Skin epidermis (tissue), 12 donors: ENCODE measurements at regions not wholly inside any gene's neighbourhood (a gene's known extent, or its start where the extent isn't known, plus 50 kb on each side); places are given as distances from the start of the nearest gene placed in this dataset.

ENCODE experiments used
- H3K27ac ChIP-seq, 21 experiments: fragments of 200-600 bp; sonication (generic) in 11 of 21; one replicate each; pipeline ENCODE4 v1.5.0; 2020; ENCODE audit warnings: mild to moderate bottlenecking in 3 of 21, inconsistent platforms in 2 of 21, moderate library complexity in 2 of 21
- H3K4me3 ChIP-seq, 7 experiments: fragments of 200-600 bp; sonication (generic) in 2 of 7; one replicate each; pipeline ENCODE4 v1.5.0; 2020; ENCODE audit warnings: inconsistent platforms in 2 of 7, mild to moderate bottlenecking in 2 of 7, moderate library complexity in 1 of 7

GRCh38 chr20:57003012-57003411 is 263.4 kb downstream of the BMP7 start:
- Histone ChIP-seq H3K27ac (peak overlapping the region in 1 of 21 experiments; percentile 42), H3K4me3 (no peak overlapping the region)

DNA sequence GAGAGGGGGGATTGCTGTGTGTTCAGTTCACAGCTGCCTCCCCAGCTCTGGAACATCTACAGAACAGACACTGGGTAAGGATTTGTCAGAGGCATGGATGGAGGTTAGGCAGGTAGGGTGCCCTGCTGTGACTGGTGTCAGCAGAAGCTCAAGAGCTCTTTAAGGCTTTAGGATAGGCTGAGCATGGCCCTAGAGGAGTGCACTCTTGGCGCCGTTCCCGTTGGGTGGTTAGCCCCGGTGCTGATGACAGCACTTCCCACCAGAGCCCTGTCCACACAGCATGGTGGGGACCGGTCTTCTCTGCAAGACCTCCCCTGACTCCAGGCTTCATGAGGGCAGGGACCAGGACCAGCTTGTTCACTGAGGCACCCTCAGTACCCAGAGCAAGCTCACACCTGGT is 262.0 kb downstream of the BMP7 start:
- H3K27ac ChIP-seq = peak overlapping the region in 1 of 21 experiments; percentile 30
- no peak overlapping the region for H3K4me3 ChIP-seq

DNA sequence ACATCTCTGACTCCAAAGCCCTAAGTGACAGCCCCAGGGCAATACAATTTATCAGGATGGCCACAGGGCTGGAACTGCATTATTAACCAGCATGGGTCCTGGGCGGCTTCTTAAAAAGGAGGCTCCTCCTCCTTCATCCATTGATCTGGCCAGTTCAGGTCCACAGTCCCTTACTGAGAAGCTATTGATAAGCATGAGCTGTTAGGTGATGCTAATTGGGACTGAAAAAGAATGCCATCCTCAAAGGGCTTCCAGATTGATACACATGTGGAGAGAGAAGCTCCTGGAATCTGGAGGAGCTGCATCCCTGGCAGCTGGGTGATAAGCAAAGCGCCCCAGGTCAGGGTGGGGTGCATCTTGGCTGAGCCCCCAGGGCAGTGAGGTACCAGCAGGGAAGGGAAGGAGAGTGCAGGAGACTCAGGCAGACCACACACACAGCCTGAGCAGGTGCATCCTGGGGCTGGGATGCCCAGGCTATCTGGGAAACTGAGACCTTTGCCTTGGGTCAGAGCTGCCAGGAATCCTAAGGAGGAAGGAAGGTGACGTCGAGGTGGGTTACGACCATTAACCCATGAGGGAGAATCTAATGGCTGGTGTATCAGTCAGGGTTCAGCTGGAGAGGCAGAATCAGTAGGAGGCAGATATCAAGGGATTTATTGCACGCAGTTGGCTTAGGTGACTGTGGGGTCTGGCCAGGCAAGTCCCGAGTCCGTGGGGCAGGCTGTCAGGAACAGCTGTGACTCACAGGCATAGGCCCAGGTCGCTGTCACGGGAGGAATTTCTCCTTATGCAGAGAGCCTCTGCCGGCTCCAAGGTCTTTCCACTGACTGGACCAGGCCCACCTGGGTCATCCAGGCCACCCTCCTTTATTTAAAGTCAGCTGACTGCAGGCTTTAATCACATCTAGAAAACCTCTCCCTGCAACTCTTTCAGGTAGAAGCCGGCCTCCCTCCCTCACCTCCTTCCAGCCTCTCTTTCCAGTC is 261.2 kb downstream of the BMP7 start:
- Histone ChIP-seq H3K4me3 (no peak overlapping the region), H3K27ac (peak overlapping the region in 2 of 21 experiments; percentile 25 to 63)

DNA sequence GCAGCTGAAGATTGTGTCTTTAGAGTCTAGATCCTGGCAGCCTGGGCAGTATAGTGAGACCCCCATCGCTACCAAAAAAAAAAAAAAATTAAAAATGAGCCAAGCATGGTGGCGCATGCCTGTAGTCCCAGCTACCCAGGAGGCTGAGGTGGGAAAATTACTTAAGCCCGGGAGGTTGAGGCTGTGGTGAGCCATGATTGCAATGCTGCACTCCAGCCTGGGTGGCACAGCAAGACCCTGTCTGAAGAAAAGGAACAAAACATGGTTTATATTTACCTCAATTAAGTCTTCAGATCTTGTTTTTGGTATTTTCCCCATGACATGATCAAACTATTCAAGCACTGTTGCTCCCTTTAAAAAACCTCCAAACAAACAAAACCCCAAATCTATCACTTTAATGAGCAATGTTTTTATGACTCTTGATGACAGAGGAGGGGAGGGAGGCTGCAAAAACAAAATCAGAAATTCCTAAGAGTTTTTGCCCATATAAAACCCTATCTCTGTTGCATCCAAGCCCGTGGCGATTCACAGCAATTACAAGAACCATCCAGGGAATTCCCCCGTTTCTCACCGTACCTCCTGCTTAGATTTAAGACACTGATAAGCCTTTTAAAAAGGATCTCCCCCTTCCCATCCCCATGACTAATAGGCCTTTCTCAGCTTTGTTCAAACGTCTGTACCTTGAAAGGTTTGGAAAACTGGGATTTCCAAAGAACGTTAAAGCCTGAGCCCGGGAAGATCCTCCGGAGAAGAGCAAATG is 259.9 kb downstream of the BMP7 start:
- Histone ChIP-seq H3K27ac (peak overlapping the region in 4 of 21 experiments; percentile 16 to 80 (median 44)), H3K4me3 (no peak overlapping the region)

- H3K27ac ChIP-seq = peak overlapping the region in 3 of 21 experiments; percentile 32 to 80 (median 55)
- H3K4me3 ChIP-seq = no peak overlapping the region
These were observed 259.3 kb downstream of the BMP7 start for GRCh38 chr20:57007171-57007540.

GRCh38 chr20:57008217-57008616 is 258.2 kb downstream of the BMP7 start:
- peak overlapping the region in 3 of 21 experiments; percentile 36 to 80 (median 55) for H3K27ac ChIP-seq
- no peak overlapping the region for H3K4me3 ChIP-seq

- H3K4me3 ChIP-seq = no peak overlapping the region
- peak overlapping the region in 1 of 21 experiments; percentile 80 for H3K27ac ChIP-seq
These were observed 257.1 kb downstream of the BMP7 start for GRCh38 chr20:57009355-57009754.

DNA sequence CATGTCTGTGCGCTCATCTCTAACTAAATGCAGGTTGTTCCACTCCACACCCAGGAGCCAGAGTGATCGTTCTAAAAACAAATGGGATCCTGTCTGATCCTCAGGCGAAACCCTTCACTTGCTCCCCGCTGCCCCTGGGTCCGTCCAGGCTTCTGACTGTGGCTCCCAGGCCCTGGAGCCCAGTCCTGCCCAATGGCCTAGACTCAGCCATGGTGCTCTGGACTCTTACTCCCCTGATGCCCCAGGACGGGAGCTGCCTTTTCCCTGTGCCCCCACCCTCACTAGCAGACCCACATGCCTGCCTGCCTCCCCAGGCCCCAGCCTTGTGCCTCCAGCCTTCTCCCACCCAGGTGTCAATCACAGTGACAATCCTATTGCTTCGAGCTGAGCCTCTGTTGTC is 256.7 kb downstream of the BMP7 start:
- Histone ChIP-seq H3K4me3 (no peak overlapping the region), H3K27ac (no peak overlapping the region)

DNA sequence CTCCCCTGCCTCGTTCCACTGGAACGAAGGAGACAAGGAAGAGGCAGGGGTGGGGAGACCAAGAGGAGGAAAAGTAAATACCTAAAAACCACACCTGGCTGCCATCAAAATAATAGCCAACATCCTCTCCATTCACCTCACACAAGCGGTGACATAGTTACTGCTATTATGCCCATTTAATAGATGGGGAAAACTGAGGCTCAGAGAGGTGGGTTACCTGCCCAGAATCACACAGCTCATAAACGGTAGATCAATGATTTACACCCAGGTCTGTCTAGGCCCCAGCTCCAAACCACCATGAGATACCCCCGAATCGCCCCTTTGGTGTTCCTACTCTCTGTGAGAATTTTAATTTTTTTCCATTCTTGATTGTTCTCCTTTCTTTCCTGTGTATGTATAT is 253.8 kb downstream of the BMP7 start:
- H3K4me3 ChIP-seq = no peak overlapping the region
- H3K27ac ChIP-seq = no peak overlapping the region

- Histone ChIP-seq H3K4me3 (no peak overlapping the region), H3K27ac (no peak overlapping the region)
These were observed 253.2 kb downstream of the BMP7 start for GRCh38 chr20:57013217-57013616.

DNA sequence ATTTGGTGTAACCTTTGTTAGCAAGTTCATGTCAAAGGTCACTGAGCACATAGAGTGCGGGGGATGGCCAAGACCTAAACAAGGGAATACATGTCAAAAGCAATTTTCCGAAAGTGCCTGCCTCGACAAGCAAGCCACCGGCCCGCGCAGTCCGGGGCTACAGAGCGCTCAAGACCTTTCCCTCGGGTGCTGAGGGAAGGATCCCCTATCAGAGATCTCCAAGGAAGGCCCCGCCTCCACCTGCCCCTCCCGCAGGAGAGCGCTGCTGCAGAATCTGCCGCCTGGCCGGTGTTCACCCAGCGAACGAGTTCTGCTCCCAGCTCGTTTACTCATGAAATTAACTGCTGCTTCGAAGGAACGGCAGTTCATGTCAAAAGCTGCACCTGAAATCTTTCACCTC is 252.7 kb downstream of the BMP7 start:
- Histone ChIP-seq H3K4me3 (no peak overlapping the region), H3K27ac (no peak overlapping the region)

GRCh38 chr20:57020364-57020763 is 246.1 kb downstream of the BMP7 start:
- Histone ChIP-seq H3K27ac (no peak overlapping the region), H3K4me3 (no peak overlapping the region)

GRCh38 chr20:57022306-57022705 is 244.1 kb downstream of the BMP7 start:
- H3K4me3 ChIP-seq = no peak overlapping the region
- no peak overlapping the region for H3K27ac ChIP-seq

- Histone ChIP-seq H3K4me3 (no peak overlapping the region), H3K27ac (no peak overlapping the region)
These were observed 243.4 kb downstream of the BMP7 start for GRCh38 chr20:57023007-57023406.

DNA sequence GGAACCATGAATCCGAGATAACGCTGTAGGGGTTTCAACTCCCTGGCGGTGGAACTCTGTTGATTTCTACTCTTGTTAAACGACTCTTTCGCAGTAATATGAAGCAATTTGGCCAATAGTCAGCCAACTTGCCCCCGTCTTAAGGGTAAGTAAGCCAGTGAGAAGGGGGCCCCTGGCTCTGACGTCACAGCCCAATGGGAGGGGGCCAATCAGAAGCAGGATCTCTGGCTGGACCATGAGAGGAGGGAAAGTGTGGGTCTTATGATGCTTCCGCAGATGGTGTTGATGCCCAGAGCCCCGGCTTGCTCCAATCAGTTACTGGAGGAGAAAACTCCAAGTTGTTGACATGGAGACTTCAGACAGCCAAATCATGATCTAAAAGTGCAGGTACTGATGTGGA is 242.4 kb downstream of the BMP7 start:
- Histone ChIP-seq H3K4me3 (no peak overlapping the region), H3K27ac (no peak overlapping the region)

- Histone ChIP-seq H3K4me3 (no peak overlapping the region), H3K27ac (peak overlapping the region in 2 of 21 experiments; percentile 46 to 50)
These were observed 241.6 kb downstream of the BMP7 start for GRCh38 chr20:57024849-57025248.

DNA sequence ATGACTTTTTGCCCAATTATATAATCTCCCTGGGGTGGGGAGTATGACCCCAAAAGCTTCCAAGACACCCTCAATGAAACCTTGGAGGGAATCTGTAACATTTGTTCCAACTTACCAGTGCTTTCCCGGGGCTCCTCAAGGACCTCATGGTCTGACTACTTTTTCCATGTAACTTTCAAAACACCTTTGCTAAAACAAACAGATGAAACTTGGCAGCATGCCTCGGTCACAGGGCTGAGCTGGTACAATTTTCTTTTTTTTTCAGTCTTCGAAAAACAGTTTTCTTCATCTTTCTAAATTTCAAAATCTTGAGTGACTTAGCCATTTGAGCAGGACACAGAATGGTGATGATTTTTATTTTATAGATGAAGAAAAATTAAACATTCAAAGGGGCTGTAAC is 241.2 kb downstream of the BMP7 start:
- H3K27ac ChIP-seq = peak overlapping the region in 2 of 21 experiments; percentile 46 to 50
- no peak overlapping the region for H3K4me3 ChIP-seq

DNA sequence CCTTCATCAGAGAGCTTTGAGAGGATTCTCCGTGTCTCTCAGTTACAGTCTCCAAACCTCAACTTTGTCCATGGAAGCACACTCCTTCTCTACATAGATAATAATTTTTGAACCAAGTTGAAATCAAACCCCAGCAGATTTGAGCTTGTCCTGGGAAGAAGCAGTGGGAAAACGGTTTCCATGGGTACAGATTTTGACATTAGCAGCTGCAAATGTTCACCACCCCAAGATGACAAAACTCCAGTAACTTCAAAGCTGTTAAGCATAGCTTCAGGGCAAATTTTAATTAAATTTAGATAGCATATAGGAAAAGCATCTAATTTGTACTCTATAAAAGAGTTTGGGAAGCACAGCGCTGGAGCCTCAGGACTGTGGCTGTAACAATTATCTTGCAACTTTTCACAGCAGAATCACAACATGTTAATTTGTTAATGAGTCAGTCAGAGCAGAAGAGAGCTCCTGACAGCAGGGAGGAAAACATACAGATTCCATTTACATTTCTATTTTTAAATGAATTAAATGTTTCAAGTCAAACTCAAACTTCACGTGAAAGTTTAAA is 240.7 kb downstream of the BMP7 start:
- H3K4me3 ChIP-seq = no peak overlapping the region
- H3K27ac ChIP-seq = peak overlapping the region in 2 of 21 experiments; percentile 46 to 50

- no peak overlapping the region for H3K27ac ChIP-seq
- H3K4me3 ChIP-seq = no peak overlapping the region
These were observed 238.7 kb downstream of the BMP7 start for GRCh38 chr20:57027777-57028176.
